Glutamatergic neuron (in vitro differentiated cells): ENCODE measurements at regions not wholly inside any gene's neighbourhood (a gene's known extent, or its start where the extent isn't known, plus 50 kb on each side); places are given as distances from the start of the nearest gene placed in this dataset.

Experiments
- DNase-seq: peaks from one replicate; pipeline ENCODE4 v3.0.0; 2022
- H3K27ac Mint-ChIP-seq: one replicate; pipeline ENCODE4 v1.8.0; 2020; ENCODE audit warnings: mild to moderate bottlenecking, mixed read lengths, inconsistent platforms; ENCODE audit not compliant: unreplicated experiment
- H3K27me3 Mint-ChIP-seq: one replicate; pipeline ENCODE4 v1.8.0; 2020; ENCODE audit warnings: mild to moderate bottlenecking, moderate library complexity, mixed read lengths, inconsistent platforms; ENCODE audit not compliant: unreplicated experiment
- H3K36me3 Mint-ChIP-seq: one replicate; pipeline ENCODE4 v1.8.0; 2020; ENCODE audit warnings: mild to moderate bottlenecking, mixed read lengths, inconsistent platforms; ENCODE audit not compliant: unreplicated experiment
- H3K4me1 Mint-ChIP-seq: one replicate; pipeline ENCODE4 v1.8.0; 2020; ENCODE audit warnings: mild to moderate bottlenecking, low read depth, mixed read lengths, inconsistent platforms; ENCODE audit not compliant: unreplicated experiment
- H3K4me3 Mint-ChIP-seq: one replicate; pipeline ENCODE4 v1.8.0; 2020; ENCODE audit warnings: mild to moderate bottlenecking, mixed read lengths, inconsistent platforms; ENCODE audit not compliant: unreplicated experiment
- H3K9me3 Mint-ChIP-seq: one replicate; pipeline ENCODE4 v1.8.0; 2020; ENCODE audit warnings: mild to moderate bottlenecking, moderate library complexity, mixed read lengths, inconsistent platforms; ENCODE audit not compliant: unreplicated experiment
- TF ChIP-seq, protein P1 (sequence below): fragments of 200-600 bp; sonication (generic); IDR thresholded peaks from one replicate; pipeline ENCODE4 v1.5.0; 2021; ENCODE audit not compliant: partially characterized antibody, unreplicated experiment

DNA sequence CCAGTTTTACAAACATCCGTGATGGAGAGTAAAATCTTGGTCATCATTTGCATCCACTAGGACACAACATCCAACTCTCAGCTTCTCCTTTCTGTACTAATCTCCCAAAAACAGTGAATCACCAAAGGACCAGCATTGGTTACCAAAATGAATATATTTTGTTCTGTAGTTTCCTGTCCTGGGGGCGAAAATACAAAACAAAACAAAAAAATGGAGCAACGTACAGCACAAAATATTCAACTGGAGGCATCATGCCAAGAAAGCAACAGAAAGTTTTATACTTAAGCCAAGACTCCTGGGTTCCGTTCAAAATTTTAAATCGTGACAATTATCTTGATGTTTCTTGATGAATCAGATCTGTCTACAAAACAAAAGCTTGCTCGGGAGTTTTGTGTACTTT lies 126.6 kb upstream of the CCDC28A start:
- TF ChIP-seq, protein P1, sequence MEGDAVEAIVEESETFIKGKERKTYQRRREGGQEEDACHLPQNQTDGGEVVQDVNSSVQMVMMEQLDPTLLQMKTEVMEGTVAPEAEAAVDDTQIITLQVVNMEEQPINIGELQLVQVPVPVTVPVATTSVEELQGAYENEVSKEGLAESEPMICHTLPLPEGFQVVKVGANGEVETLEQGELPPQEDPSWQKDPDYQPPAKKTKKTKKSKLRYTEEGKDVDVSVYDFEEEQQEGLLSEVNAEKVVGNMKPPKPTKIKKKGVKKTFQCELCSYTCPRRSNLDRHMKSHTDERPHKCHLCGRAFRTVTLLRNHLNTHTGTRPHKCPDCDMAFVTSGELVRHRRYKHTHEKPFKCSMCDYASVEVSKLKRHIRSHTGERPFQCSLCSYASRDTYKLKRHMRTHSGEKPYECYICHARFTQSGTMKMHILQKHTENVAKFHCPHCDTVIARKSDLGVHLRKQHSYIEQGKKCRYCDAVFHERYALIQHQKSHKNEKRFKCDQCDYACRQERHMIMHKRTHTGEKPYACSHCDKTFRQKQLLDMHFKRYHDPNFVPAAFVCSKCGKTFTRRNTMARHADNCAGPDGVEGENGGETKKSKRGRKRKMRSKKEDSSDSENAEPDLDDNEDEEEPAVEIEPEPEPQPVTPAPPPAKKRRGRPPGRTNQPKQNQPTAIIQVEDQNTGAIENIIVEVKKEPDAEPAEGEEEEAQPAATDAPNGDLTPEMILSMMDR: no peak
- no peak for DNase-seq
- Mint-ChIP-seq H3K4me3 (no peak overlapping the region), H3K36me3 (no peaks in the 10 kb centered on the region), H3K4me1 (no peaks in the 10 kb centered on the region), H3K9me3 (no peaks in the 10 kb centered on the region), H3K27ac (no peak overlapping the region), H3K27me3 (no peaks in the 10 kb centered on the region)

DNA sequence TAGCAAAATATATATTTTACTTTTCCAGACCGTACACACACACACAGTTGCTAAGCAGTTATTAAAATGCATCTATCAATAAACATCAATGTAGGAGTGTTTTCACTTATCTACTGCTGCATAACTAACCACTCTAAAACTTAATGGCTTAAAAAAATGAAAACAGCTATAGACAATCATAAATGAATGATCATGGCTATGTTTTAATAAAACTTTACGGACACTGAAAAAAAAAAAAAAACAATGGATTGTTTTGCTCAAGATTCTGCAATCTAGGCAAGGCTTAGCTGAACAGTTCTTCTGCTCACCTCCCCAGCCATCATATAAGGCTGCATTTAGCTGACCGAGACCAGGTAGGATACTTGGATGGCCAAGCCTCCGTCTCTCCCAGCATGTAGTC lies 125.4 kb upstream of the CCDC28A start:
- no peaks in the 10 kb centered on the region for H3K9me3 Mint-ChIP-seq
- DNase-seq: no peak
- no peaks in the 10 kb centered on the region for H3K27me3 Mint-ChIP-seq
- no peak overlapping the region for H3K27ac Mint-ChIP-seq
- TF ChIP-seq, protein P1: no peak
- H3K4me1 Mint-ChIP-seq: no peaks in the 10 kb centered on the region
- H3K4me3 Mint-ChIP-seq: no peak overlapping the region
- H3K36me3 Mint-ChIP-seq: no peaks in the 10 kb centered on the region

DNA sequence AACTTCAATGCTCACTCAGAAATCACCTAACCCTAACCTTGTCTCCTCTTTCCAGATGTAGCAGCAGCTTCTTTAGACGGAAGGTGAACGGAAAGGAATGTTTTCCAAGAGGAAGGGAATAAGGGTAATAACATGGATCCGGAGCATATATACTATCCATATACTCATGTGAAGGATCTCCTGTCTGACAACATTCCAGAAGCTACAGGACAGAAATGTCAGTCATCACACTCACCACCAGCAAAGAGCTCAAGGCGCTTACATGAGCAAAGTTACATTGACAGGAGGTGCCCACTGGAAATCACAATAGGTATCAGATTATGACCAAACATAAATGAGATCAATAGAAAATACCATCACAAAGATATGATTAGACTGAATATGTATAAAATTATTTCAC lies 122.1 kb upstream of the CCDC28A start:
- Mint-ChIP-seq H3K9me3 (no peaks in the 10 kb centered on the region), H3K36me3 (no peaks in the 10 kb centered on the region)

DNA sequence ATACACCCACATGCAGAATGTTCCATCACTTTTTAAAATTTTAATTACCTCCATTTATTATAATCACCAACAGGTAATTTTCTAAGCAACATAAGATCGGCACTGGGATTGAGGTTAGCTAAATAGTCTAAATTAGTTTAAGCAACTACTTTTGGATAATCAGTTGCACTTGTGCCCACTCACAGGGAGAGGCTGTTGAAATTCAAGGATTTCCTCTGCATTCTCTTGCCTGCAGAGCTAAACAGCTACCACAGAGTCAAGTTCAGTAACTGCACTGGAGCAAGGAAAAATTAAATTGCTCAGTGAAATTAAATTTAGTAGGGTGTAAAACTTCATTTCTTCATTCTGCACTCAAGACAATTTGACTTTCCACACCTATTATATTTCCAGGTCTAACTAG lies 120.7 kb upstream of the CCDC28A start:
- Mint-ChIP-seq H3K9me3 (no peaks in the 10 kb centered on the region), H3K4me1 (no peaks in the 10 kb centered on the region), H3K27me3 (no peaks in the 10 kb centered on the region), H3K36me3 (no peaks in the 10 kb centered on the region), H3K27ac (no peak overlapping the region), H3K4me3 (no peak overlapping the region)
- TF ChIP-seq, protein P1: no peak
- no peak for DNase-seq

More for the DNA sequence above, 122.1 kb upstream of the CCDC28A start:
- TF ChIP-seq, protein P1: no peak
- H3K27me3 Mint-ChIP-seq: no peaks in the 10 kb centered on the region
- no peaks in the 10 kb centered on the region for H3K4me1 Mint-ChIP-seq
- H3K4me3 Mint-ChIP-seq: no peak overlapping the region
- DNase-seq: no peak
- H3K27ac Mint-ChIP-seq: no peak overlapping the region

DNA sequence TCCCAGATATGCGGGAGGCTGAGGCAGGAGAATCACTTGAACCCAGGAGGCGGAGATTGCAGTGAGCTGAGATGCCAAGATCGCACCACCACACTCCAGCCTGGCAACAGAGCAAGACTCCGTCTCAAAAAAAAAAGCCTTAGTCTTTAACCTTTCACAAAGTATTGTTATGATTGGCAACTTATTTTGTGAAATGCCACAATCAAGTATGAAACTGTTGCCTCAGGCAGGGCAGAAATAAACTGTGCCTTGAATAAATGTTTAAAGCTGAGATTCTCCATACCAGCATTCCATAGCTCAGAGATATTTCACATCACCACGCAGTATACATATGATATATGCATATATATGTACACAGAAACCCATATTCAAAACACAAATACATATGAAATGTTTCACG lies 120.1 kb upstream of the CCDC28A start:
- Mint-ChIP-seq H3K4me3 (no peak overlapping the region), H3K4me1 (no peaks in the 10 kb centered on the region), H3K9me3 (no peaks in the 10 kb centered on the region), H3K27ac (no peak overlapping the region), H3K27me3 (no peaks in the 10 kb centered on the region), H3K36me3 (no peaks in the 10 kb centered on the region)
- no peak for DNase-seq
- TF ChIP-seq, protein P1: no peak
